GM21390 (cell line): ENCODE measurements at regions not wholly inside any gene's neighbourhood (a gene's known extent, or its start where the extent isn't known, plus 50 kb on each side); places are given as distances from the start of the nearest gene placed in this dataset.

Experiments used
- ATAC-seq: cut with Tn5 transposase; IDR thresholded peaks from one replicate; pipeline ENCODE4 v1.9.1; 2021; ENCODE audit not compliant: unreplicated experiment

- no peak for ATAC-seq
Measured at GRCh38 chr4:138085736-138086305, 156.3 kb downstream of the SLC7A11 start.

- ATAC-seq, result no peak
Measured at GRCh38 chr4:138078751-138079520, 163.2 kb downstream of the SLC7A11 start.

- no peak for ATAC-seq
Measured at GRCh38 chr4:138078253-138078652, 163.9 kb downstream of the SLC7A11 start.

GRCh38 chr4:138076561-138076960 lies 165.6 kb downstream of the SLC7A11 start:
- ATAC-seq, result no peak

GRCh38 chr4:138070816-138071215 lies 171.3 kb downstream of the SLC7A11 start:
- no peak for ATAC-seq

- ATAC-seq, result no peak
Measured at GRCh38 chr4:138063581-138063980, 178.6 kb downstream of the SLC7A11 start.

GRCh38 chr4:138062929-138063328 lies 179.2 kb downstream of the SLC7A11 start:
- ATAC-seq, result no peak

GRCh38 chr4:138056541-138056940 lies 185.6 kb downstream of the SLC7A11 start:
- no peak for ATAC-seq

GRCh38 chr4:138055890-138056289 lies 186.3 kb downstream of the SLC7A11 start:
- ATAC-seq, result no peak

- ATAC-seq, result no peak
Measured at GRCh38 chr4:138053641-138054301, 188.4 kb downstream of the SLC7A11 start.

GRCh38 chr4:138052806-138053632 lies 189.1 kb downstream of the SLC7A11 start:
- no peak for ATAC-seq

GRCh38 chr4:138051157-138051556 lies 191.0 kb downstream of the SLC7A11 start:
- ATAC-seq, result no peak

GRCh38 chr4:138050601-138051000 lies 191.5 kb downstream of the SLC7A11 start:
- no peak for ATAC-seq

GRCh38 chr4:138049355-138049754 lies 192.8 kb downstream of the SLC7A11 start:
- no peak for ATAC-seq

- no peak for ATAC-seq
Measured at GRCh38 chr4:138047290-138047689, 194.9 kb downstream of the SLC7A11 start.

- no peak for ATAC-seq
Measured at GRCh38 chr4:138045036-138045435, 197.1 kb downstream of the SLC7A11 start.

- ATAC-seq, result no peak
Measured at GRCh38 chr4:138039010-138039409, 203.1 kb downstream of the SLC7A11 start.

- no peak for ATAC-seq
Measured at GRCh38 chr4:138037696-138038095, 204.5 kb downstream of the SLC7A11 start.

- peak; percentile 100 for ATAC-seq
Measured at GRCh38 chr4:138035781-138036258, 206.3 kb downstream of the SLC7A11 start.

- ATAC-seq, result no peak
Measured at GRCh38 chr4:138034871-138035270, 207.3 kb downstream of the SLC7A11 start.

GRCh38 chr4:138032222-138032621 lies 209.9 kb downstream of the SLC7A11 start:
- no peak for ATAC-seq
